HG03460 (cell line): ENCODE measurements at regions not wholly inside any gene's neighbourhood (a gene's known extent, or its start where the extent isn't known, plus 50 kb on each side); places are given as distances from the start of the nearest gene placed in this dataset.
"Not testable (repeated sequence)": the region's sequence is repeated elsewhere in the genome, so short reads cannot be mapped to it uniquely, and the experiment has no call there.

Experiments used
- ATAC-seq: cut with Tn5 transposase; IDR thresholded peaks from one replicate; pipeline ENCODE4 v1.9.1; 2021; ENCODE audit not compliant: unreplicated experiment

- ATAC-seq = no peak
Measured at GRCh38 chrX:20718592-20719380, 452.1 kb upstream of the RPS6KA3 start.

- ATAC-seq = no peak
Measured at GRCh38 chrX:20715176-20715575, 448.5 kb upstream of the RPS6KA3 start.

- ATAC-seq = no peak
Measured at GRCh38 chrX:20712811-20713210, 446.1 kb upstream of the RPS6KA3 start.

- ATAC-seq = no peak
Measured at GRCh38 chrX:20711366-20711765, 444.7 kb upstream of the RPS6KA3 start.

GRCh38 chrX:20693078-20693477 is 426.4 kb upstream of the RPS6KA3 start:
- no peak for ATAC-seq

GRCh38 chrX:20686256-20686655 is 419.5 kb upstream of the RPS6KA3 start:
- ATAC-seq = no peak

- no peak for ATAC-seq
Measured at GRCh38 chrX:20685652-20686051, 418.9 kb upstream of the RPS6KA3 start.

- ATAC-seq = no peak
Measured at GRCh38 chrX:20681683-20682082, 415.0 kb upstream of the RPS6KA3 start.

GRCh38 chrX:20680998-20681397 is 414.3 kb upstream of the RPS6KA3 start:
- no peak for ATAC-seq

GRCh38 chrX:20672476-20672875 is 405.8 kb upstream of the RPS6KA3 start:
- no peak for ATAC-seq

GRCh38 chrX:20671746-20672145 is 405.0 kb upstream of the RPS6KA3 start:
- ATAC-seq = not testable (repeated sequence)

GRCh38 chrX:20670611-20671010 is 403.9 kb upstream of the RPS6KA3 start:
- no peak for ATAC-seq

GRCh38 chrX:20668550-20668949 is 401.8 kb upstream of the RPS6KA3 start:
- no peak for ATAC-seq

- no peak for ATAC-seq
Measured at GRCh38 chrX:20666331-20666730, 399.6 kb upstream of the RPS6KA3 start.

GRCh38 chrX:20665481-20665880 is 398.8 kb upstream of the RPS6KA3 start:
- no peak for ATAC-seq

- ATAC-seq = no peak
Measured at GRCh38 chrX:20664774-20665173, 398.1 kb upstream of the RPS6KA3 start.

- no peak for ATAC-seq
Measured at GRCh38 chrX:20664131-20664530, 397.4 kb upstream of the RPS6KA3 start.

GRCh38 chrX:20663336-20663735 is 396.6 kb upstream of the RPS6KA3 start:
- ATAC-seq = no peak

- no peak for ATAC-seq
Measured at GRCh38 chrX:20656721-20657120, 390.0 kb upstream of the RPS6KA3 start.

GRCh38 chrX:20654596-20655106 is 387.9 kb upstream of the RPS6KA3 start:
- no peak for ATAC-seq

- ATAC-seq = no peak
Measured at GRCh38 chrX:20653070-20653469, 386.4 kb upstream of the RPS6KA3 start.

- ATAC-seq = no peak
Measured at GRCh38 chrX:20641954-20642353, 375.2 kb upstream of the RPS6KA3 start.

GRCh38 chrX:20639115-20639514 is 372.4 kb upstream of the RPS6KA3 start:
- ATAC-seq = no peak
